Large intestine (tissue), 3 donors: ENCODE measurements at regions not wholly inside any gene's neighbourhood (a gene's known extent, or its start where the extent isn't known, plus 50 kb on each side); places are given as distances from the start of the nearest gene placed in this dataset.
"Not testable (repeated sequence)": the region's sequence is repeated elsewhere in the genome, so short reads cannot be mapped to it uniquely, and the experiment has no call there.

Experiments used
- DNase-seq, 2 donors: peaks; one replicate each; pipeline versions ENCODE4 v3.0.0 to v3.0.0-alpha.2; 2013
- H3K27ac ChIP-seq: one replicate; pipeline ENCODE4 v1.5.1; 2013; ENCODE audit warnings: low read length
- H3K27me3 ChIP-seq: 2 replicates; pipeline ENCODE4 v1.6.1; 2013; ENCODE audit warnings: low read length; ENCODE audit not compliant: control insufficient read depth, insufficient read depth
- H3K36me3 ChIP-seq: 2 replicates; pipeline ENCODE4 v1.6.1; 2013; ENCODE audit warnings: low read length; ENCODE audit not compliant: control insufficient read depth, insufficient read depth
- H3K4me1 ChIP-seq: one replicate; pipeline ENCODE4 v1.6.1; 2013; ENCODE audit warnings: low read length; ENCODE audit not compliant: control insufficient read depth, insufficient read depth
- H3K4me3 ChIP-seq: one replicate; pipeline ENCODE4 v1.5.1; 2013; ENCODE audit warnings: low read length
- H3K9me3 ChIP-seq: one replicate; pipeline ENCODE4 v1.6.1; 2013; ENCODE audit warnings: mild to moderate bottlenecking, low read depth, low read length, moderate library complexity; ENCODE audit not compliant: control insufficient read depth
- WGBS: methylation state at CpG from one replicate; pipeline ENCODE4 v1.1.5; 2013; ENCODE audit warnings: low lambda C conversion rate; ENCODE audit not compliant: insufficient coverage; 5-methylcytosine and 5-hydroxymethylcytosine counted together

DNA sequence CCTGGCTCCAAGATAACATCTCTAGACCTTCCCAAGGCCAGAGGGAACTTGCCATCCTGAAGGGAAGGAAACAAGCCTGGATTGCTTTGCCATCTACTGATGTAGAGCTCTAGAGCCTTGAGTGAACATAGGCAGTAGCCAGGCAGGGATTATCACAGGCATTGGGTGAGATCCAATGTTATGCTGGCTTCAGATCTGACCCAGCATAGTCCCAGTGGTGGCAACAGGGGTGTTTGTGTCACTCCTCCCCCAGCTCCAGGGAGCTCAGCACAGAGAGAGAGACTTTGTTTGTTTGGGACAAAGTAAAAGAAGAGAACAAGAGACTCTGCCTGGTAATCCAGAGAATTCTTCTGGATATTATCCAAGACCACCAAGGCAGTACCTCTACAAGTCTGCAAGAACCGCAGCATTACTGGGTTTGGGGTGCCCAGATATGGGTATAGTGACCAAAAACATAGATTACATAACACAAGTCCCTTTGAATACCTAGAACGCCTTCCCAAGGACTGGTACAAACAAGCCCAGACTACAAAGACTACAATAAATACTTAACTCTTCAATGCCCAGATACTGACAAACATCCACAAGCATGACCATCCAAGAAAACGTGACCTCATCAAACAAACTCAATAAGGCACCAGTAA lies 137.6 kb upstream of the DAPK1 start:
- no peak overlapping the region for H3K4me3 ChIP-seq
- peaks cover 9% of the 10 kb centered on the region for H3K9me3 ChIP-seq
- H3K36me3 ChIP-seq = no peaks in the 10 kb centered on the region
- H3K27me3 ChIP-seq = no peaks in the 10 kb centered on the region
- no peaks in the 10 kb centered on the region for H3K4me1 ChIP-seq
- H3K27ac ChIP-seq = no peak overlapping the region
- no CpG with 5 or more reads among the region's 3 CpGs for WGBS
- DNase-seq = no peak

DNA sequence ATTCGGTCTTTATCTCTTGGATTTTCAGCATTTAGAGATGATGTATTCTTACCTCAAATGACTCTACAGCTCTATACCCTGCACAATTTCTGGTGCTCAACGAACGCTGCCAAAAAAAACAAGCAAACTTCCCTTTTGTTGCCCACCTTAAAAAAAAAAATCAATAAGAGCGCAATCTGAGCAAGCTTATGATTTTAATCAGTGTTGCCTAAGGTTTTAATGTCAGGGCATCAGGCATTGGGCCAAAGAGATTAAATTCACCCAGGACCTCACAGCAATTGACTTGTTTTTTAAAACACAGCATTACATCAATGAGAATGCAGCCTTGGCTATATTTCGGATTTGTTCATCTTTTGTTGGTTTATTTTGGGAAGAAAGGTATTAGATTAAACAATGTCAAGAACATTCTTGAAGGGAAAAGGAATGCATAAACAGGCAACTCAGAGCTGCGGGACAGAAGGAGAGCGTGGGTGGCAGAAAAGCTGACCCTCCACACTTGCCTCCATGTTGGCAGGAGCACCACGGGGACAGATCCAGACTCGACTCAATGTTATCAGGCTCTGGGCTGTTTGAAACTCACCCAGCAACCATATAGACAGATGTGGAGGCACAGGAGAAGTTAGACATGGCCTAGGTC lies 127.5 kb upstream of the DAPK1 start:
- DNase-seq = no peak
- Histone ChIP-seq H3K27me3 (no peaks in the 10 kb centered on the region), H3K4me3 (no peak overlapping the region), H3K9me3 (no peaks in the 10 kb centered on the region), H3K27ac (no peak overlapping the region), H3K36me3 (no peaks in the 10 kb centered on the region), H3K4me1 (peaks cover 15% of the 10 kb centered on the region)
- 93% methylated on average over 3 of the region's 9 CpGs for WGBS

DNA sequence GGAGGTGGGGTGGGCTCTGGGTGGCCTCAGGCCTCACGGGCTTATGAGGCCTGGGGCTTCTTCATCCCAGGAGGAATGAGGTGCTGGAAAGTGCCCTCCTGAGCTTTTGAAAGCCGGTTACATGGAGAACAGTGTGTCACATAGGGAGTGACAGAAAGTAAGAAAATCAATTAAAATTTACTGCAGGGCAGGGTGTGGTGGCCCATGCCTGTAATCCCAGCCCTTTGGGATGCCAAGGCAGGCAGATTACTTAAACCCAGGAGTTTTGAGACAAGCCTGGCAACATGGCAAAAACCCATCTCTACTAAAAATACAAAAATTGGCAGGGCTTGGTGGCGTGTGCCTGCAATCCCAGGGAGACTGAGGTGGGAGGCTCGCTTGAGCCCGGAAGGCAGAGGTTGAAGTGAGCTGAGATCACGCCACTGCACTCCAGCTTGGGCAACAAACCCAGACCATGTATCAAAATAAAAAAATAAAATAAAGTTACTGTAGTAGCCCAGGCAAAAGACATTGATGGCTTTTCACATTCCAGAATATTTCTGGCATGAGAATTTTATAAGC lies 125.8 kb upstream of the DAPK1 start:
- peaks cover 15% of the 10 kb centered on the region for H3K4me1 ChIP-seq
- WGBS = no CpG with 5 or more reads among the region's 6 CpGs
- H3K27me3 ChIP-seq = no peaks in the 10 kb centered on the region
- DNase-seq = no peak
- H3K27ac ChIP-seq = no peak overlapping the region
- no peaks in the 10 kb centered on the region for H3K9me3 ChIP-seq
- no peak overlapping the region for H3K4me3 ChIP-seq
- H3K36me3 ChIP-seq = no peaks in the 10 kb centered on the region

DNA sequence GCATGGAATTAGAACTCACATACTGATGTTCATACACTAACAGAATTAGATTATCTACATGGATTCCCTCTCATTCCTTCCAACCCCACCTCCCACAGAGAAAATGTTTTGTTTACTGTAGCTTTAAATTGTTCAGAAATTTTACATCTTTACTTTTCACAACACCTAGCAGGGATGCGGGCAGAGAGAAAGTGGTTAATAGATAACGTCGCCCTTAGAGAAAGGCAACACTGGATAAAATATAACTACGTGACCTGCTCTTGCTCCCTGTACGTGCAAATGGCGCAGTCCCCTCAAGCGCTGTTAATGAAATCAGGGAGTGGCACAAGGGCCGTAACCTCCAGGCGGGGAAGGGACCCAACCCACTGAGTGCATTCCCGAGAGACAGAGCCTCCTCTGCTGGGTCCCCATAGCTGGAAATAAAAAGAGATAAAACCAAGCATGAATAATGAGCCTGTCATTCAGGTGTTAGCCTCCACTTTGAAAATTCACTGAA lies 125.3 kb upstream of the DAPK1 start:
- peak; percentile 87 to 93 for DNase-seq
- Histone ChIP-seq H3K27ac (peak overlapping the region; percentile 18), H3K27me3 (no peaks in the 10 kb centered on the region), H3K4me3 (no peak overlapping the region), H3K36me3 (no peaks in the 10 kb centered on the region), H3K9me3 (no peaks in the 10 kb centered on the region), H3K4me1 (peaks cover 15% of the 10 kb centered on the region)
- no CpG with 5 or more reads among the region's 10 CpGs for WGBS

DNA sequence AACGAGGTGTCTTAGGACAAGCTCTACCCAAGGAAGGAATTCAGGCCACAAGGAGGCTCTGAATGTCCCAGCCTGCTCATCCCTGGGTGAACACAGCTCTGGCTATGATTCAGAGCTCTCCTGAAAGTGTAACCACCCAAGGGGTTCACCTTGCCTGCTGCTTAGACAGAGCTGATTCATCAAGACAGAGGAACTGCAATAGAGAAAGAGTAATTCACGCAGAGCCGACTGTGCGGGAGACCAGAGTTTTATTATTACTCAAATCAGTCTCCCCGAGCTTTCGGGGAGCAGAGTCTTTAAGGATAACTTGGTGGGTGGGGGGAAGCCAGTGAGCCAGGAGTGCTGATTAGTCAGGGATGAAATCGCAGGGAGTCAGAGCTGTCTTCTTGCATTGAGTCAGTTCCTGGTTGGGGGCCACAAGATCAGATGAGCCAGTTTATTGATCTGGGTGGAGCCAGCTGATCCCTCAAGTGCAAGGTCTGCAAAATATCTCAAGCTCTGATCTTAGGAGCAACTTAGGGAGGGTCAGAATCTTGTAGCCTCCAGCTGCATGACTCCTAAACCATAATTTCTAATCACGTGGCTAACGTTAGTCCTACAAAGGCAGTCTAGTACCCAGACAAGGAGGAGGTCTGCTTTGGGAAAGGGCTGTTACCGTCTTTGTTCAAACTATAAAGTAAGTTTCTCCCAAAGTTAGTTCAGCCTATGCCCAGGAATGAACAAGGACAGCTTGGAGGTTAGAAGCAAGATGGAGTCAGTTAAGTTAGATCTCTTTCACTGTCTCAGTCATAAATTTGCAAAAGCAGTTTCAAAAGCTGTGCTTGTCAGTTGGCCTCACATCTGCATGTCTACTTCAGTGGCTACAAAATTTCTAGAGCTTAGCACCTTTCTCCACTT lies 123.4 kb upstream of the DAPK1 start:
- H3K27me3 ChIP-seq, H3K4me3 ChIP-seq, H3K36me3 ChIP-seq, H3K27ac ChIP-seq, H3K9me3 ChIP-seq: not testable (repeated sequence)
- peaks cover 15% of the 10 kb centered on the region for H3K4me1 ChIP-seq
- peak; percentile 26 to 50 for DNase-seq
- WGBS = no CpG with 5 or more reads among the region's 10 CpGs

DNA sequence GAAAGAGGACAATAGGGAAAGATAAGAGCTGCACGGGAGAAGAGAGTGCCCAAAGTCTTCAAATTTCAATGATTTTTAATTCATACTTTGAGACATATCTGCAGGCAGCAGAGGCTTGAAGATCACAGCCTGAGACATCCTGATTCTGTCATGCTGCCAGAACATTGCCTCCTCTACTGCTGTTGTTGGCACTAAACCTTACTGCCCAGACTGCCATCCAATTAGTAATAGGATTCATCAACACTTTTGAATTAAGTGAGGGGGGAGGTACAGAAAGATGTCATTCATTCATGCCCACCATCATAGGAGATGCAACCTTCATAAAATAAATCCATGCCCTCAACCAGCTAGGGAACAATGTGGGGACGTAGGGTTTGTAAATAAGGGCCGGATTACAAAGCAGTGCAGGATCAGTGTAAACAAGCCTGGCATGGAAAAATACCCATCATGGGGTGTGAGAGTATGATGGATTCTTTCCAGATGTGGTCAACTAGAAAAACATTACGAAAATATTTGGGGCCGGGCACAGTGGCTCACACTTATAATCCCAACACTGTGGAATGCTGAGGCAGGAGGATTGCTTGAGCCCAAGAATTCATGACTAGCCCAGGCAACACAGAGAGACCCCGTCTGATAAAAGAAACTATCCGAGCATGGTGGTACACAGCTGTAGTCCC lies 122.1 kb upstream of the DAPK1 start:
- H3K4me3 ChIP-seq = no peak overlapping the region
- H3K9me3 ChIP-seq = no peaks in the 10 kb centered on the region
- no peak for DNase-seq
- H3K36me3 ChIP-seq = no peaks in the 10 kb centered on the region
- peaks cover 15% of the 10 kb centered on the region for H3K4me1 ChIP-seq
- no CpG with 5 or more reads among the region's 7 CpGs for WGBS
- H3K27me3 ChIP-seq = no peaks in the 10 kb centered on the region
- H3K27ac ChIP-seq = no peak overlapping the region

DNA sequence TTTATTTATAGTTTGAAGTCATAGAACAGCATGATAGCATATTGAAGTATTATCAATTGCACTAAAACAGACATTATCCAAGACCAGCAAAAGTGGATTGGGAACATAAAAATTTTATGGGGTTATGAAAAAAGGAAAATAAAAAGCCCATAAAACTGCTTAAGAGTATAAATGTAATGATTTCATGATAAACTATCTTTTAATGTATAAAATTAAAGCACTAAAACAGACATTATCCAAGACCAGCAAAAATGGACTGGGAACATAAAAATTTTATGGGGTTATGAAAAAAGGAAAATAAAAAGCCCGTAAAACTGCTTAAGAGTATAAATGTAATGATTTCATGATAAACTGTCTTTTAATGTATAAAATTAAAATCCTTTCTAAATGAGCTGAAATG lies 119.0 kb upstream of the DAPK1 start:
- DNase-seq = no peak
- H3K9me3 ChIP-seq = no peaks in the 10 kb centered on the region
- no peaks in the 10 kb centered on the region for H3K27me3 ChIP-seq
- H3K4me1 ChIP-seq = peaks cover 21% of the 10 kb centered on the region
- no peaks in the 10 kb centered on the region for H3K36me3 ChIP-seq
- no peak overlapping the region for H3K27ac ChIP-seq
- no peak overlapping the region for H3K4me3 ChIP-seq
- no CpG with 5 or more reads among the region's 1 CpG for WGBS

DNA sequence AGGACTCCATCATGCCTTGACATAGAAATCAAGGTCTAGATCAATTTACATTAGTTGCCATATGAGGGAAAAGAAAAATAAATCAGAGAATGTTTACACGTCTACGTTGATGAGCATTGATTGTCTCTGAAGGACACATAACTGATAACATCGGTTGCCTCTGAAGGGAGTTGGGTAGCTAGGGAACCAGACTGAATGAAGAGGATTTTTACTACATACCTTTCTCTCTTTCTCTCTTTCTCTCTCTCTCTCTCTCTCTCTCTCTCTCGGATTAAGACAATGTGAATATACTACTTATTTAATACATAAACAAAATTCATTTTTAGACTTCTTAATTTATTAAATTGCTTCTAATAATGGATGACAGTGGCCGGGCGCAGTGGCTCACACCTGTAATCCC lies 118.4 kb upstream of the DAPK1 start:
- Histone ChIP-seq H3K4me3 (no peak overlapping the region), H3K27ac (no peak overlapping the region), H3K27me3 (no peaks in the 10 kb centered on the region), H3K4me1 (peaks cover 15% of the 10 kb centered on the region), H3K9me3 (no peaks in the 10 kb centered on the region), H3K36me3 (no peaks in the 10 kb centered on the region)
- DNase-seq = no peak
- WGBS = no CpG with 5 or more reads among the region's 6 CpGs

DNA sequence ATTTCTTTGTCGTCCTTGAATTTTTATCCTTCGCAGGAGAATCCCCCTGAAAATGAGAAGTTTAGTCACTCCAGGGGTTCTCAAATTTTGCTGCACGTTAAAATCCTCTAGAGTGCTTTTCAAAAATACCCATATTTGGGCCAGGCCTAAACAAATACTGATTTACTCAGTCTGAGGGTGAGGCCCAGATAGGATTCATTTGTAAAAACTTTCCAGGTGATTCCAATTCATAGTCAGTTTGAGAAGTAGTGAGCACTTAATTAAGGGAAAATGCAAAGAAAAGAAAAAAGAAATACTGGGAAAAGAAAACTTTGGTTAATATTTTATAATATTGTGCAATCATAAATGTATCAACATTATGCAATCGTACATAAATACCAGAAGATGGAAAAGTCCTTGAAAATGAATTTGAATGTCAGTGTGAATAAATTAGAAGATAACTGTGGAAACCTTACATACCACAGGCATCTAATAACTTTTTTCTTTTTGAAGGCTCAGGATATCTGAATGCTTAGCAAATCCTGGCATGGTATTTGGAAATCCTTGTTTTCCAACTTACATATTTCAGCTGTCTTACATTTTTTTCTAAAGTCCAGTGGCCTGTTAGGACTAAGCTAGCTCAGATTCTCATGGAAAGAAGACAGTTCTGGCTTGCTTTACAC lies 116.5 kb upstream of the DAPK1 start:
- DNase-seq = peak in 1 of 2 donors; percentile 16
- Histone ChIP-seq H3K27me3 (no peaks in the 10 kb centered on the region), H3K4me3 (no peak overlapping the region), H3K27ac (peak overlapping the region; percentile 13), H3K9me3 (no peaks in the 10 kb centered on the region), H3K4me1 (peaks cover 11% of the 10 kb centered on the region), H3K36me3 (no peaks in the 10 kb centered on the region)
- 75% methylated on average over 3 of the region's 4 CpGs for WGBS
